IMR-90 (cell line): ENCODE measurements at regions not wholly inside any gene's neighbourhood (a gene's known extent, or its start where the extent isn't known, plus 50 kb on each side); places are given as distances from the start of the nearest gene placed in this dataset.

Experiments used
- MAZ ChIP-seq: IDR thresholded peaks from 2 replicates; pipeline ENCODE4 v1.6.1; 2012; ENCODE audit warnings: low read depth, mild to moderate bottlenecking, low read length, improper control_type of control experiment, moderate library complexity, borderline replicate concordance
- MXI1 ChIP-seq: IDR thresholded peaks from 2 replicates; pipeline ENCODE4 v1.6.1; 2012; ENCODE audit warnings: low read depth, mild to moderate bottlenecking, low read length, moderate library complexity, borderline replicate concordance
- NFE2L2 ChIP-seq: fragments of 150-350 bp; IDR thresholded peaks from 2 replicates; pipeline ENCODE4 v1.6.1; 2016; ENCODE audit warnings: low read depth, mild to moderate bottlenecking, low read length
- POLR2A ChIP-seq: IDR thresholded peaks from 2 replicates; pipeline ENCODE4 v1.6.1; 2012; ENCODE audit warnings: mild to moderate bottlenecking, low read depth, low read length
- SMC3 ChIP-seq: fragments of 150-350 bp; IDR thresholded peaks from 2 replicates; pipeline ENCODE4 v1.6.1; 2016; ENCODE audit warnings: low read depth, mild to moderate bottlenecking, antibody characterized with exemption, low read length, moderate library complexity
- TF ChIP-seq, protein P1 (sequence below): conservative IDR thresholded peaks from 2 replicates; pipeline ENCODE4 v1.5.1; 2012; ENCODE audit warnings: mild to moderate bottlenecking, low read depth, low read length, improper control_type of control experiment

DNA sequence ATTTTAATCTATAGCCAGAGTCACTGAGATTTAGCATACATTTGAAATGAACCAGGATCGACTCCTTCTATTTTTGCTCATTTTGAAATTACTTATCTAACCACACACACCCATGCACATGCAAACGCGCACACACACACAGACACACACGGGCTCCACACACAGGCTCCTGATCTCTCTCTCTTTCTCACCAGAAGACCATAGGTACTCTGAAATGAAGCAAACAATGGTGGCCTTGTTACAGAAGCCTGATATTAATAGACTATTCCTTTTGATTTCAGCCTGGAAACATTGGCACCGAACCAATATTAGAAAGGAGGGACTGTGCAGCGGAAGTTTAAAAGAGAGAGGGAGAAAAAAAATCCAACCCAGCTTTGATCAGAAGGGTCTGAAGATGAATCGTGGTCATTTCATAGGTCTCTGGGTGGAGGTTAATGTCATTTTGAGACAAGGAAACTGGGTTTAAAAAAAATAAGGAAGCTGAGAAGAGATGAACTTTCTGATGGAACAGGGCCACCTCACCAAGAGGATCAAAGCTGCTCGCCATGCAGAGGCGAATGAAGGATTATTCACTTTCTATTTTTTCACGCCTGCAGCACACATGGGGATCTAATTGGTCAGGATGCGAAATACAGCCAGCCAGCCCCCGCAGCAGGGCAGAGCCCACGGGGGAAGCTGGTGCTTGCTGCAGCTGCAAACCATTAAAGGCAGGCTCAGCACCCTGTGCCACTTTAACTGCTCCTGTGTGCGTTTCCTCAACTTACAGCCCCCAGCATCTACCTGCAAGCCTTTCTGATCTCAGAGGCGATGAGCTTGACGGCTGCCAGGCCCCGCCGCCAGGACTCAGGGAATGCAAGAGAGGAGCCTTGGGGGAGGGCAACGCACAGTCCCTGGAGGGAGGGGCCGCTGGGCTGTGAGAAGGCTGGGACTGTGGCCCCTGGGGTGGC is 88.8 kb downstream of the HES1 start:
- TF ChIP-seq, protein P1, sequence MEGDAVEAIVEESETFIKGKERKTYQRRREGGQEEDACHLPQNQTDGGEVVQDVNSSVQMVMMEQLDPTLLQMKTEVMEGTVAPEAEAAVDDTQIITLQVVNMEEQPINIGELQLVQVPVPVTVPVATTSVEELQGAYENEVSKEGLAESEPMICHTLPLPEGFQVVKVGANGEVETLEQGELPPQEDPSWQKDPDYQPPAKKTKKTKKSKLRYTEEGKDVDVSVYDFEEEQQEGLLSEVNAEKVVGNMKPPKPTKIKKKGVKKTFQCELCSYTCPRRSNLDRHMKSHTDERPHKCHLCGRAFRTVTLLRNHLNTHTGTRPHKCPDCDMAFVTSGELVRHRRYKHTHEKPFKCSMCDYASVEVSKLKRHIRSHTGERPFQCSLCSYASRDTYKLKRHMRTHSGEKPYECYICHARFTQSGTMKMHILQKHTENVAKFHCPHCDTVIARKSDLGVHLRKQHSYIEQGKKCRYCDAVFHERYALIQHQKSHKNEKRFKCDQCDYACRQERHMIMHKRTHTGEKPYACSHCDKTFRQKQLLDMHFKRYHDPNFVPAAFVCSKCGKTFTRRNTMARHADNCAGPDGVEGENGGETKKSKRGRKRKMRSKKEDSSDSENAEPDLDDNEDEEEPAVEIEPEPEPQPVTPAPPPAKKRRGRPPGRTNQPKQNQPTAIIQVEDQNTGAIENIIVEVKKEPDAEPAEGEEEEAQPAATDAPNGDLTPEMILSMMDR = no peak
- no peak for TF ChIP-seq SMC3
- TF ChIP-seq POLR2A = no peak
- no peak for TF ChIP-seq MXI1
- no peak for TF ChIP-seq MAZ
- no peak for TF ChIP-seq NFE2L2
